ENCODE measurements at regions not wholly inside any gene's neighbourhood (a gene's known extent, or its start where the extent isn't known, plus 50 kb on each side); places are given as distances from the start of the nearest gene placed in this dataset.

- TF ChIP-seq EZH2phosphoT487 (IDR thresholded peaks at IDR 0.05; ENCODE audit: borderline replicate concordance, low read depth, low read length) = no peak
- TF ChIP-seq, protein P1, sequence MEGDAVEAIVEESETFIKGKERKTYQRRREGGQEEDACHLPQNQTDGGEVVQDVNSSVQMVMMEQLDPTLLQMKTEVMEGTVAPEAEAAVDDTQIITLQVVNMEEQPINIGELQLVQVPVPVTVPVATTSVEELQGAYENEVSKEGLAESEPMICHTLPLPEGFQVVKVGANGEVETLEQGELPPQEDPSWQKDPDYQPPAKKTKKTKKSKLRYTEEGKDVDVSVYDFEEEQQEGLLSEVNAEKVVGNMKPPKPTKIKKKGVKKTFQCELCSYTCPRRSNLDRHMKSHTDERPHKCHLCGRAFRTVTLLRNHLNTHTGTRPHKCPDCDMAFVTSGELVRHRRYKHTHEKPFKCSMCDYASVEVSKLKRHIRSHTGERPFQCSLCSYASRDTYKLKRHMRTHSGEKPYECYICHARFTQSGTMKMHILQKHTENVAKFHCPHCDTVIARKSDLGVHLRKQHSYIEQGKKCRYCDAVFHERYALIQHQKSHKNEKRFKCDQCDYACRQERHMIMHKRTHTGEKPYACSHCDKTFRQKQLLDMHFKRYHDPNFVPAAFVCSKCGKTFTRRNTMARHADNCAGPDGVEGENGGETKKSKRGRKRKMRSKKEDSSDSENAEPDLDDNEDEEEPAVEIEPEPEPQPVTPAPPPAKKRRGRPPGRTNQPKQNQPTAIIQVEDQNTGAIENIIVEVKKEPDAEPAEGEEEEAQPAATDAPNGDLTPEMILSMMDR (conservative IDR thresholded peaks at IDR 0.05; ENCODE audit: low read length) = no peak
- CTCF ChIA-PET (ENCODE audit: unreplicated experiment) = no interaction called here
- DNase-seq (ENCODE audit: low spot score) = no peak
Observed at GRCh38 chr6:81487489-81487888, 265.0 kb downstream of the TENT5A start.

GRCh38 chr6:81486234-81486633 is 266.2 kb downstream of the TENT5A start:
- DNase-seq (ENCODE audit: low spot score) = no peak
- H3K36me3 ChIP-seq (ENCODE audit: insufficient read depth, low read length) = no peaks in the 10 kb centered on the region
- H3K4me2 ChIP-seq (ENCODE audit: low read length) = no peak overlapping the region
- POLR2A ChIA-PET = interaction anchor here (0.6 kb wide), 2 partner anchors 10 to 1575 kb away, joined by 3 to 4 read pairs; no protein-coding TSS in a partner anchor
- H3K4me1 ChIP-seq (ENCODE audit: insufficient read depth, low read length, poor library complexity, severe bottlenecking) = no peaks in the 10 kb centered on the region
- no peaks in the 10 kb centered on the region for H3K79me2 ChIP-seq (ENCODE audit: insufficient read depth, low read depth, low read length)
- no TSS peak for BruUV-seq (replicated peaks)
- H3K4me3 ChIP-seq (ENCODE audit: low read depth, low read length, poor library complexity, severe bottlenecking) = no peak overlapping the region
- no peak overlapping the region for H2AFZ ChIP-seq (ENCODE audit: low read length)
- intact Hi-C loops (cut with micrococcal nuclease; ENCODE audit: unreplicated experiment) = no loop called here
- CTCF ChIA-PET (ENCODE audit: unreplicated experiment) = no interaction called here
- H3K9me2 ChIP-seq (ENCODE audit: insufficient read depth, low read length) = no peaks in the 10 kb centered on the region
- H3K27ac ChIP-seq (ENCODE audit: low read depth, low read length, poor library complexity, severe bottlenecking) = no peak overlapping the region
- no peaks in the 10 kb centered on the region for H3K9me3 ChIP-seq (ENCODE audit: low read length)
- no peak for TF ChIP-seq EZH2phosphoT487 (IDR thresholded peaks at IDR 0.05; ENCODE audit: borderline replicate concordance, low read depth, low read length)
- TF ChIP-seq, protein P1 (conservative IDR thresholded peaks at IDR 0.05; ENCODE audit: low read length) = no peak
- no peaks in the 10 kb centered on the region for H4K20me1 ChIP-seq (ENCODE audit: insufficient read depth, low read length)

More at GRCh38 chr6:81487489-81487888, 265.0 kb downstream of the TENT5A start:
- Histone ChIP-seq H3K27ac (ENCODE audit: low read depth, low read length, poor library complexity, severe bottlenecking) (no peak overlapping the region), H2AFZ (ENCODE audit: low read length) (no peak overlapping the region), H3K4me2 (ENCODE audit: low read length) (no peak overlapping the region), H3K79me2 (ENCODE audit: insufficient read depth, low read depth, low read length) (no peaks in the 10 kb centered on the region), H3K4me3 (ENCODE audit: low read depth, low read length, poor library complexity, severe bottlenecking) (no peak overlapping the region), H3K9me2 (ENCODE audit: insufficient read depth, low read length) (no peaks in the 10 kb centered on the region), H4K20me1 (ENCODE audit: insufficient read depth, low read length) (no peaks in the 10 kb centered on the region), H3K36me3 (ENCODE audit: insufficient read depth, low read length) (no peaks in the 10 kb centered on the region), H3K4me1 (ENCODE audit: insufficient read depth, low read length, poor library complexity, severe bottlenecking) (no peaks in the 10 kb centered on the region), H3K9me3 (ENCODE audit: low read length) (no peaks in the 10 kb centered on the region)
- POLR2A ChIA-PET = no interaction called here
- intact Hi-C loops (cut with micrococcal nuclease; ENCODE audit: unreplicated experiment) = no loop called here
- BruUV-seq (replicated peaks) = no TSS peak

DNA sequence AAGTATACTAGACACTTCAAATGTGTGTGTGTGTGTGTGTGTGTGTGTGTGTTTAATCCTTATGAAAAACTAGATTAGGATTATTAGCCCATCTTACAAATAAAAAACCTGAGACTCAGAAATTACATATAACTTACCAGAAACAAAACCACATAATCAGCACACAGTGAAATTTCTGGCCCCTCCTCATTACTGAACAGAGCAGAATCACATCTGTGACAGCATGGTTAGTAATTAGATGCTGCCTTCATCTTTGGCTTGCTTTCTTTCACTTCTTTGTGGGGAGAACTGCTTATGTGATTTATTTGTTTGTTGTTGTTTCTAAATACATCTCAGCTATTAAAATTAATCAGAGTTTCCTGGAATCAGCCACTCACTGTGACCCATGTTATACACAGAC is 267.1 kb downstream of the TENT5A start:
- no TSS peak for BruUV-seq (replicated peaks)
- H4K20me1 ChIP-seq (ENCODE audit: insufficient read depth, low read length) = no peaks in the 10 kb centered on the region
- intact Hi-C loops (cut with micrococcal nuclease; ENCODE audit: unreplicated experiment) = no loop called here
- H3K4me2 ChIP-seq (ENCODE audit: low read length) = no peak overlapping the region
- no peak overlapping the region for H3K27ac ChIP-seq (ENCODE audit: low read depth, low read length, poor library complexity, severe bottlenecking)
- H3K9me2 ChIP-seq (ENCODE audit: insufficient read depth, low read length) = no peaks in the 10 kb centered on the region
- no peaks in the 10 kb centered on the region for H3K9me3 ChIP-seq (ENCODE audit: low read length)
- CTCF ChIA-PET (ENCODE audit: unreplicated experiment) = no interaction called here
- no peak for DNase-seq (ENCODE audit: low spot score)
- POLR2A ChIA-PET = interaction anchor here (0.5 to 0.6 kb wide), 2 partner anchors 8 to 210 kb away, joined by 3 to 4 read pairs; no protein-coding TSS in a partner anchor
- H3K4me1 ChIP-seq (ENCODE audit: insufficient read depth, low read length, poor library complexity, severe bottlenecking) = no peaks in the 10 kb centered on the region
- no peaks in the 10 kb centered on the region for H3K79me2 ChIP-seq (ENCODE audit: insufficient read depth, low read depth, low read length)
- H2AFZ ChIP-seq (ENCODE audit: low read length) = no peak overlapping the region
- no peaks in the 10 kb centered on the region for H3K36me3 ChIP-seq (ENCODE audit: insufficient read depth, low read length)
- no peak for TF ChIP-seq EZH2phosphoT487 (IDR thresholded peaks at IDR 0.05; ENCODE audit: borderline replicate concordance, low read depth, low read length)
- TF ChIP-seq, protein P1 (conservative IDR thresholded peaks at IDR 0.05; ENCODE audit: low read length) = no peak
- H3K4me3 ChIP-seq (ENCODE audit: low read depth, low read length, poor library complexity, severe bottlenecking) = no peak overlapping the region
